ENCODE measurements at regions not wholly inside any gene's neighbourhood (a gene's known extent, or its start where the extent isn't known, plus 50 kb on each side); places are given as distances from the start of the nearest gene placed in this dataset.

GRCh38 chr4:169821402-169821801, 63.7 kb upstream of the HPF1 start:
- ChIA-PET POLR2A (ENCODE audit: low non-redundant PET) (no interaction called here), CTCF (no interaction called here)
- H3K4me3 ChIP-seq (ENCODE audit: low read depth, low read length, poor library complexity, severe bottlenecking): no peak overlapping the region
- DNase-seq (ENCODE audit: low spot score): no peak
- no TSS peak for BruUV-seq (replicated peaks)
- no peaks in the 10 kb centered on the region for H3K9me3 ChIP-seq (ENCODE audit: low read depth, low read length, poor library complexity, severe bottlenecking)
- no peak overlapping the region for H3K27ac ChIP-seq (ENCODE audit: low read depth, low read length, poor library complexity, severe bottlenecking)
- intact Hi-C loops (cut with micrococcal nuclease; ENCODE audit: unreplicated experiment): no loop called here
- H3K36me3 ChIP-seq (ENCODE audit: insufficient read depth, low read length, poor library complexity, severe bottlenecking): no peaks in the 10 kb centered on the region
- H3K4me1 ChIP-seq (ENCODE audit: insufficient read depth, low read length, poor library complexity, severe bottlenecking): no peaks in the 10 kb centered on the region
- H3K27me3 ChIP-seq (replicated peaks; ENCODE audit: insufficient read depth, low read depth, low read length, poor library complexity): no peaks in the 10 kb centered on the region
- TF ChIP-seq, protein P1, sequence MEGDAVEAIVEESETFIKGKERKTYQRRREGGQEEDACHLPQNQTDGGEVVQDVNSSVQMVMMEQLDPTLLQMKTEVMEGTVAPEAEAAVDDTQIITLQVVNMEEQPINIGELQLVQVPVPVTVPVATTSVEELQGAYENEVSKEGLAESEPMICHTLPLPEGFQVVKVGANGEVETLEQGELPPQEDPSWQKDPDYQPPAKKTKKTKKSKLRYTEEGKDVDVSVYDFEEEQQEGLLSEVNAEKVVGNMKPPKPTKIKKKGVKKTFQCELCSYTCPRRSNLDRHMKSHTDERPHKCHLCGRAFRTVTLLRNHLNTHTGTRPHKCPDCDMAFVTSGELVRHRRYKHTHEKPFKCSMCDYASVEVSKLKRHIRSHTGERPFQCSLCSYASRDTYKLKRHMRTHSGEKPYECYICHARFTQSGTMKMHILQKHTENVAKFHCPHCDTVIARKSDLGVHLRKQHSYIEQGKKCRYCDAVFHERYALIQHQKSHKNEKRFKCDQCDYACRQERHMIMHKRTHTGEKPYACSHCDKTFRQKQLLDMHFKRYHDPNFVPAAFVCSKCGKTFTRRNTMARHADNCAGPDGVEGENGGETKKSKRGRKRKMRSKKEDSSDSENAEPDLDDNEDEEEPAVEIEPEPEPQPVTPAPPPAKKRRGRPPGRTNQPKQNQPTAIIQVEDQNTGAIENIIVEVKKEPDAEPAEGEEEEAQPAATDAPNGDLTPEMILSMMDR (conservative IDR thresholded peaks at IDR 0.05; ENCODE audit: low read depth, low read length): no peak
- no peak for TF ChIP-seq EZH2 (IDR thresholded peaks at IDR 0.05; ENCODE audit: borderline replicate concordance, low read depth, low read length, poor library complexity, severe bottlenecking)

GRCh38 chr4:169818063-169818679, 60.4 kb upstream of the HPF1 start:
- POLR2A ChIA-PET (ENCODE audit: low non-redundant PET): no interaction called here
- CTCF ChIA-PET: no interaction called here
- no peaks in the 10 kb centered on the region for H3K9me3 ChIP-seq (ENCODE audit: low read depth, low read length, poor library complexity, severe bottlenecking)
- TF ChIP-seq, protein P1 (conservative IDR thresholded peaks at IDR 0.05; ENCODE audit: low read depth, low read length): no peak
- no peak for TF ChIP-seq EZH2 (IDR thresholded peaks at IDR 0.05; ENCODE audit: borderline replicate concordance, low read depth, low read length, poor library complexity, severe bottlenecking)
- no peaks in the 10 kb centered on the region for H3K4me1 ChIP-seq (ENCODE audit: insufficient read depth, low read length, poor library complexity, severe bottlenecking)
- no peak overlapping the region for H3K27ac ChIP-seq (ENCODE audit: low read depth, low read length, poor library complexity, severe bottlenecking)
- intact Hi-C loops (cut with micrococcal nuclease; ENCODE audit: unreplicated experiment): no loop called here
- no peak overlapping the region for H3K4me3 ChIP-seq (ENCODE audit: low read depth, low read length, poor library complexity, severe bottlenecking)
- peaks cover 3% of the 10 kb centered on the region for H3K27me3 ChIP-seq (replicated peaks; ENCODE audit: insufficient read depth, low read depth, low read length, poor library complexity)
- no TSS peak for BruUV-seq (replicated peaks)
- DNase-seq (ENCODE audit: low spot score): no peak
- no peaks in the 10 kb centered on the region for H3K36me3 ChIP-seq (ENCODE audit: insufficient read depth, low read length, poor library complexity, severe bottlenecking)

GRCh38 chr4:169815606-169816005, 57.9 kb upstream of the HPF1 start:
- Histone ChIP-seq H3K27me3 (replicated peaks; ENCODE audit: insufficient read depth, low read depth, low read length, poor library complexity) (peaks cover 3% of the 10 kb centered on the region), H3K27ac (ENCODE audit: low read depth, low read length, poor library complexity, severe bottlenecking) (no peak overlapping the region), H3K4me3 (ENCODE audit: low read depth, low read length, poor library complexity, severe bottlenecking) (no peak overlapping the region), H3K9me3 (ENCODE audit: low read depth, low read length, poor library complexity, severe bottlenecking) (no peaks in the 10 kb centered on the region), H3K36me3 (ENCODE audit: insufficient read depth, low read length, poor library complexity, severe bottlenecking) (no peaks in the 10 kb centered on the region), H3K4me1 (ENCODE audit: insufficient read depth, low read length, poor library complexity, severe bottlenecking) (peaks cover 4% of the 10 kb centered on the region)
- intact Hi-C loops (cut with micrococcal nuclease; ENCODE audit: unreplicated experiment): no loop called here
- TF ChIP-seq, protein P1 (conservative IDR thresholded peaks at IDR 0.05; ENCODE audit: low read depth, low read length): no peak
- no peak for TF ChIP-seq EZH2 (IDR thresholded peaks at IDR 0.05; ENCODE audit: borderline replicate concordance, low read depth, low read length, poor library complexity, severe bottlenecking)
- ChIA-PET CTCF (no interaction called here), POLR2A (ENCODE audit: low non-redundant PET) (no interaction called here)
- DNase-seq (ENCODE audit: low spot score): no peak
- no TSS peak for BruUV-seq (replicated peaks)

Data from A673 (cell line).